Neural crest cell (in vitro differentiated cells): ENCODE measurements at regions not wholly inside any gene's neighbourhood (a gene's known extent, or its start where the extent isn't known, plus 50 kb on each side); places are given as distances from the start of the nearest gene placed in this dataset.

ENCODE experiments used
- DNase-seq: peaks from one replicate; pipeline ENCODE4 v3.0.0; 2021; ENCODE audit warnings: low read depth, mixed read lengths, low spot score
- H3K27ac Mint-ChIP-seq: one replicate; pipeline ENCODE4 v1.8.0; 2021; ENCODE audit warnings: mild to moderate bottlenecking, mixed read lengths; ENCODE audit not compliant: unreplicated experiment
- H3K27me3 Mint-ChIP-seq: 2 replicates; pipeline ENCODE4 v1.8.0; 2021; ENCODE audit warnings: low read depth, mild to moderate bottlenecking, mixed read lengths
- H3K36me3 Mint-ChIP-seq: 2 replicates; pipeline ENCODE4 v1.8.0; 2021; ENCODE audit warnings: low read depth, mild to moderate bottlenecking, mixed read lengths
- H3K4me1 Mint-ChIP-seq: 2 replicates; pipeline ENCODE4 v1.8.0; 2021; ENCODE audit warnings: mixed read lengths
- H3K4me3 Mint-ChIP-seq: one replicate; pipeline ENCODE4 v1.8.0; 2021; ENCODE audit warnings: mild to moderate bottlenecking, mixed read lengths
- H3K9me3 Mint-ChIP-seq: 2 replicates; pipeline ENCODE4 v1.8.0; 2021; ENCODE audit warnings: mixed read lengths
- TF ChIP-seq, protein P1 (sequence below): fragments of 200-600 bp; sonication (generic); conservative IDR thresholded peaks from 2 replicates; pipeline ENCODE4 v1.5.0; 2021; ENCODE audit warnings: antibody characterized with exemption, mild to moderate bottlenecking

GRCh38 chr19:31179471-31179852 is 169.8 kb downstream of the TSHZ3 start:
- no peak overlapping the region for H3K27ac Mint-ChIP-seq
- peaks cover 7% of the 10 kb centered on the region for H3K9me3 Mint-ChIP-seq
- no peak for DNase-seq
- TF ChIP-seq, protein P1, sequence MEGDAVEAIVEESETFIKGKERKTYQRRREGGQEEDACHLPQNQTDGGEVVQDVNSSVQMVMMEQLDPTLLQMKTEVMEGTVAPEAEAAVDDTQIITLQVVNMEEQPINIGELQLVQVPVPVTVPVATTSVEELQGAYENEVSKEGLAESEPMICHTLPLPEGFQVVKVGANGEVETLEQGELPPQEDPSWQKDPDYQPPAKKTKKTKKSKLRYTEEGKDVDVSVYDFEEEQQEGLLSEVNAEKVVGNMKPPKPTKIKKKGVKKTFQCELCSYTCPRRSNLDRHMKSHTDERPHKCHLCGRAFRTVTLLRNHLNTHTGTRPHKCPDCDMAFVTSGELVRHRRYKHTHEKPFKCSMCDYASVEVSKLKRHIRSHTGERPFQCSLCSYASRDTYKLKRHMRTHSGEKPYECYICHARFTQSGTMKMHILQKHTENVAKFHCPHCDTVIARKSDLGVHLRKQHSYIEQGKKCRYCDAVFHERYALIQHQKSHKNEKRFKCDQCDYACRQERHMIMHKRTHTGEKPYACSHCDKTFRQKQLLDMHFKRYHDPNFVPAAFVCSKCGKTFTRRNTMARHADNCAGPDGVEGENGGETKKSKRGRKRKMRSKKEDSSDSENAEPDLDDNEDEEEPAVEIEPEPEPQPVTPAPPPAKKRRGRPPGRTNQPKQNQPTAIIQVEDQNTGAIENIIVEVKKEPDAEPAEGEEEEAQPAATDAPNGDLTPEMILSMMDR = no peak
- H3K36me3 Mint-ChIP-seq = no peaks in the 10 kb centered on the region
- H3K4me3 Mint-ChIP-seq = no peak overlapping the region
- H3K27me3 Mint-ChIP-seq = no peaks in the 10 kb centered on the region
- H3K4me1 Mint-ChIP-seq = no peaks in the 10 kb centered on the region

GRCh38 chr19:31178833-31179470 is 170.3 kb downstream of the TSHZ3 start:
- Mint-ChIP-seq H3K4me1 (no peaks in the 10 kb centered on the region), H3K27me3 (peaks cover 1% of the 10 kb centered on the region), H3K36me3 (no peaks in the 10 kb centered on the region), H3K4me3 (no peak overlapping the region), H3K27ac (no peak overlapping the region), H3K9me3 (peaks cover 7% of the 10 kb centered on the region)
- TF ChIP-seq, protein P1 = no peak
- DNase-seq = no peak

- H3K4me1 Mint-ChIP-seq = no peaks in the 10 kb centered on the region
- H3K27me3 Mint-ChIP-seq = peaks cover 3% of the 10 kb centered on the region
- H3K9me3 Mint-ChIP-seq = peaks cover 7% of the 10 kb centered on the region
- TF ChIP-seq, protein P1 = no peak
- no peaks in the 10 kb centered on the region for H3K36me3 Mint-ChIP-seq
- no peak overlapping the region for H3K4me3 Mint-ChIP-seq
- no peak for DNase-seq
- H3K27ac Mint-ChIP-seq = no peak overlapping the region
Measured at GRCh38 chr19:31177246-31177645, 172.0 kb downstream of the TSHZ3 start.

DNA sequence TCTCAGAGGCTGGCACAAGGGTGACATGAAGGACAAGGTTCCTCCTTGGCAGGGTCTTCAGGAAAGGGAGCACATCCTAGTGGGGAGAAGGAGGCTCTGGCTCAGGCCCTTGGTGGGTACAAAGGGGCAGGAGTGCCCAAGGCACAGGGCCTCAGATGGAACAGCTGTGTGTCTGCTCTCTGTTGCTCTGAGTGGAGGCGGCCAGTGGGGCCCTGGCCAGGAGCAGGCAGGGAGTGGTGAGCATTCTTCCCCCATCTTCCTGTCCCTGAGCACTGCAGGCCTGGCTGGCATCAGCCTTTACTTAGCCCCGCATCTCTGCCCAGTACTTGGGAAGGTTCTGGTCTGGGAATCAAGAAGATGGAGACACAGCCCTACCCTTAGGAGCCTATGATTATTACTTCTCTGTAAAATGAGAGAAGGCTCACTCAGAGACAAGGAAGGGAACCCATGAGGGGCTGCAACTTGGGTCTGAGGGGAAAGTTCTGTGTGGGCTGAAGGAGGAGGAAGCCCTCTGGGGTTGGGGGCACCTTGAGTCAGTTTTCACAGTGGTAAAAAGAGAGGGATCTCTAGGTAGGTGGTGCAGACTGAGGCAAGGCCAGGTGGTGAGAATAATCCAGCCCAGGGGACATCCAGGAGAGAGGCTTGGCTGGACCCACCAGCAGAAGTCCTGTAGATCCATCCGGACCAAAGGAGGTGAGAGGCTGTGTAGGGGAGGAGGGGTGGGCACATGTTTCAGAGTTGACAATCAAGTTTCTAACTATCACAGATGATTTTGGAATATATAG is 173.5 kb downstream of the TSHZ3 start:
- Mint-ChIP-seq H3K27ac (no peak overlapping the region), H3K36me3 (no peaks in the 10 kb centered on the region), H3K4me1 (no peaks in the 10 kb centered on the region), H3K4me3 (no peak overlapping the region), H3K27me3 (peaks cover 3% of the 10 kb centered on the region), H3K9me3 (peaks cover 7% of the 10 kb centered on the region)
- TF ChIP-seq, protein P1 = no peak
- DNase-seq = no peak

- Mint-ChIP-seq H3K36me3 (no peaks in the 10 kb centered on the region), H3K4me1 (no peaks in the 10 kb centered on the region), H3K27me3 (peaks cover 6% of the 10 kb centered on the region), H3K9me3 (peaks cover 7% of the 10 kb centered on the region), H3K27ac (no peak overlapping the region), H3K4me3 (no peak overlapping the region)
- TF ChIP-seq, protein P1 = no peak
- no peak for DNase-seq
Measured at GRCh38 chr19:31174948-31175347, 174.3 kb downstream of the TSHZ3 start.
